ENCODE measurements at regions not wholly inside any gene's neighbourhood (a gene's known extent, or its start where the extent isn't known, plus 50 kb on each side); places are given as distances from the start of the nearest gene placed in this dataset.

GRCh38 chr16:87233928-87234327 is 83.3 kb downstream of the C16orf95 start:
- DNase-seq (ENCODE audit: low spot score in 2 of 2, unreplicated experiment in 2 of 2): no peak
- Mint-ChIP-seq H3K9me3 (peaks cover 10% of the 10 kb centered on the region), H3K27ac (no peak overlapping the region), H3K27me3 (ENCODE audit: low read depth) (peaks cover 4% of the 10 kb centered on the region), H3K4me3 (no peak overlapping the region), H3K36me3 (no peaks in the 10 kb centered on the region), H3K4me1 (peaks cover 1% of the 10 kb centered on the region)
- no peak for TF ChIP-seq CTCF (IDR thresholded peaks at IDR 0.05; ENCODE audit: unreplicated experiment)

GRCh38 chr16:87234601-87235000 is 82.6 kb downstream of the C16orf95 start:
- H3K9me3 Mint-ChIP-seq: peaks cover 10% of the 10 kb centered on the region
- peaks cover 6% of the 10 kb centered on the region for H3K4me1 Mint-ChIP-seq
- H3K27ac Mint-ChIP-seq: no peak overlapping the region
- TF ChIP-seq CTCF (IDR thresholded peaks at IDR 0.05; ENCODE audit: unreplicated experiment): no peak
- peaks cover 2% of the 10 kb centered on the region for H3K27me3 Mint-ChIP-seq (ENCODE audit: low read depth)
- DNase-seq (ENCODE audit: low spot score in 2 of 2, unreplicated experiment in 2 of 2): no peak
- no peak overlapping the region for H3K4me3 Mint-ChIP-seq
- no peaks in the 10 kb centered on the region for H3K36me3 Mint-ChIP-seq

GRCh38 chr16:87235810-87236515 is 81.2 kb downstream of the C16orf95 start:
- Mint-ChIP-seq H3K27me3 (ENCODE audit: low read depth) (peaks cover 3% of the 10 kb centered on the region), H3K9me3 (peaks cover 7% of the 10 kb centered on the region), H3K4me1 (peaks cover 18% of the 10 kb centered on the region), H3K4me3 (no peak overlapping the region), H3K27ac (no peak overlapping the region), H3K36me3 (no peaks in the 10 kb centered on the region)
- TF ChIP-seq CTCF (IDR thresholded peaks at IDR 0.05; ENCODE audit: unreplicated experiment): no peak
- no peak for DNase-seq (ENCODE audit: low spot score in 2 of 2, unreplicated experiment in 2 of 2)

GRCh38 chr16:87236516-87237115 is 80.6 kb downstream of the C16orf95 start:
- Mint-ChIP-seq H3K9me3 (peaks cover 3% of the 10 kb centered on the region), H3K4me1 (peaks cover 24% of the 10 kb centered on the region), H3K27me3 (ENCODE audit: low read depth) (peaks cover 3% of the 10 kb centered on the region), H3K36me3 (no peaks in the 10 kb centered on the region), H3K4me3 (no peak overlapping the region), H3K27ac (no peak overlapping the region)
- no peak for TF ChIP-seq CTCF (IDR thresholded peaks at IDR 0.05; ENCODE audit: unreplicated experiment)
- no peak for DNase-seq (ENCODE audit: low spot score in 2 of 2, unreplicated experiment in 2 of 2)

- no peaks in the 10 kb centered on the region for H3K36me3 Mint-ChIP-seq
- H3K27me3 Mint-ChIP-seq (ENCODE audit: low read depth): peaks cover 9% of the 10 kb centered on the region
- DNase-seq (ENCODE audit: low spot score in 2 of 2, unreplicated experiment in 2 of 2): no peak
- peaks cover 33% of the 10 kb centered on the region for H3K4me1 Mint-ChIP-seq
- no peak for TF ChIP-seq CTCF (IDR thresholded peaks at IDR 0.05; ENCODE audit: unreplicated experiment)
- no peak overlapping the region for H3K27ac Mint-ChIP-seq
- H3K4me3 Mint-ChIP-seq: no peak overlapping the region
- no peaks in the 10 kb centered on the region for H3K9me3 Mint-ChIP-seq
These were observed 78.9 kb downstream of the C16orf95 start for GRCh38 chr16:87238361-87238715.
